PC-3 (cell line): ENCODE measurements at regions not wholly inside any gene's neighbourhood (a gene's known extent, or its start where the extent isn't known, plus 50 kb on each side); places are given as distances from the start of the nearest gene placed in this dataset.

Experiments used
- ATAC-seq: fragments of 200-7000 bp; cut with Tn5 transposase; 2 replicates; pipeline ENCODE4 v1.9.1; 2020; ENCODE audit warnings: mild to moderate bottlenecking, moderate library complexity
- BruUV-seq: library from RNA; stranded (reverse); fragments of 400-500 nt; replicated peaks from 2 replicates; lab custom pipeline; 2021; lab: Mats Ljungman, UMichigan
- CTCF ChIA-PET: fragments of 300-600 bp; sonication (Branson Sonifier 250); formaldehyde crosslinking; loops from one replicate; lab custom pipeline; 2022; ENCODE audit warnings: antibody characterized with exemption; lab: Charles Lee
- POLR2A ChIA-PET: fragments of 300-600 bp; sonication (Branson Sonifier 250); formaldehyde crosslinking; loops from one replicate; lab custom pipeline; 2022; ENCODE audit warnings: antibody characterized with exemption; ENCODE audit not compliant: unreplicated experiment; lab: Charles Lee
- DNase-seq: peaks from one replicate; pipeline ENCODE4 v3.0.0-alpha.2; 2015
- H2AFZ ChIP-seq: fragments of 300-600 bp; sonication (generic); 2 replicates; pipeline ENCODE4 v1.6.0; 2016; ENCODE audit warnings: antibody characterized with exemption, low read length
- H3F3A ChIP-seq: fragments of 300-600 bp; sonication (generic); one replicate; pipeline ENCODE4 v1.6.0; 2017; ENCODE audit warnings: antibody characterized with exemption, low read length, control low read depth, mild to moderate bottlenecking; ENCODE audit not compliant: unreplicated experiment
- H3K27ac ChIP-seq: fragments of 300-600 bp; sonication (generic); 2 replicates; pipeline ENCODE4 v1.5.1; 2016; ENCODE audit warnings: mild to moderate bottlenecking, low read length
- H3K27me3 ChIP-seq: fragments of 300-600 bp; sonication (generic); 2 replicates; pipeline ENCODE4 v1.6.1; 2016; ENCODE audit warnings: low read length, mixed read lengths
- H3K36me3 ChIP-seq: fragments of 300-600 bp; sonication (generic); 2 replicates; pipeline ENCODE4 v1.6.1; 2016; ENCODE audit warnings: low read depth, mixed run types, low read length, mixed read lengths
- H3K4me1 ChIP-seq: fragments of 300-600 bp; sonication (generic); 2 replicates; pipeline ENCODE4 v1.5.1; 2016; ENCODE audit warnings: low read length; ENCODE audit not compliant: insufficient read depth
- H3K4me2 ChIP-seq: fragments of 300-600 bp; sonication (generic); 2 replicates; pipeline ENCODE4 v1.6.0; 2016; ENCODE audit warnings: low read length
- H3K4me3 ChIP-seq: fragments of 300-600 bp; sonication (generic); 2 replicates; pipeline ENCODE4 v1.5.1; 2016; ENCODE audit warnings: mild to moderate bottlenecking, low read length, mixed read lengths
- H3K79me2 ChIP-seq: fragments of 300-600 bp; sonication (generic); 2 replicates; pipeline ENCODE4 v1.6.1; 2017; ENCODE audit warnings: low read length, mixed read lengths
- H3K9ac ChIP-seq: fragments of 300-600 bp; sonication (generic); 2 replicates; pipeline ENCODE4 v1.6.0; 2016; ENCODE audit warnings: mild to moderate bottlenecking, low read length
- H3K9me2 ChIP-seq: fragments of 300-600 bp; sonication (generic); replicated peaks from 2 replicates; pipeline ENCODE4 v1.6.1; 2016; ENCODE audit warnings: mixed run types, low read length, mixed read lengths
- H3K9me3 ChIP-seq: fragments of 300-600 bp; sonication (generic); 2 replicates; pipeline ENCODE4 v1.6.1; 2016; ENCODE audit warnings: low read length, mixed read lengths
- H4K20me1 ChIP-seq: fragments of 300-600 bp; sonication (generic); 2 replicates; pipeline ENCODE4 v1.6.1; 2016; ENCODE audit warnings: low read length, mixed read lengths
- CTCF ChIP-seq: fragments of 300-600 bp; sonication (generic); conservative IDR thresholded peaks from 2 replicates; pipeline ENCODE4 v1.5.1; 2017; ENCODE audit warnings: antibody characterized with exemption, low read depth, mild to moderate bottlenecking, low read length
- EZH2 ChIP-seq: fragments of 300-600 bp; sonication (generic); IDR thresholded peaks from one replicate; pipeline ENCODE4 v1.6.1; 2017; ENCODE audit warnings: antibody characterized with exemption, mild to moderate bottlenecking, low read length; ENCODE audit not compliant: unreplicated experiment
- EZH2phosphoT487 ChIP-seq: fragments of 300-600 bp; sonication (generic); IDR thresholded peaks from 2 replicates; pipeline ENCODE4 v1.6.1; 2018; ENCODE audit warnings: mild to moderate bottlenecking, antibody characterized with exemption, low read length, borderline replicate concordance
- intact Hi-C: fragments of 100-400 bp; cut with micrococcal nuclease; formaldehyde crosslinking; loops from 2 replicates; pipeline ENCODE4 v1.9.0; 2023

- intact Hi-C loops: no loop called here
- Histone ChIP-seq H3K4me3 (no peak overlapping the region), H3K27me3 (no peaks in the 10 kb centered on the region), H3F3A (no peaks in the 10 kb centered on the region), H3K36me3 (no peaks in the 10 kb centered on the region), H4K20me1 (no peaks in the 10 kb centered on the region), H3K9ac (no peak overlapping the region), H3K79me2 (no peaks in the 10 kb centered on the region), H2AFZ (no peak overlapping the region), H3K4me2 (no peak overlapping the region), H3K9me2 (no peaks in the 10 kb centered on the region), H3K27ac (no peak overlapping the region), H3K4me1 (no peaks in the 10 kb centered on the region), H3K9me3 (no peaks in the 10 kb centered on the region)
- ChIA-PET POLR2A (no interaction called here), CTCF (no interaction called here)
- ATAC-seq (no peak), DNase-seq (no peak)
- no TSS peak for BruUV-seq
- TF ChIP-seq EZH2phosphoT487 (no peak), CTCF (no peak), EZH2 (no peak)
These were observed 844.3 kb downstream of the TBC1D32 start for GRCh38 chr6:120489941-120490340.

DNA sequence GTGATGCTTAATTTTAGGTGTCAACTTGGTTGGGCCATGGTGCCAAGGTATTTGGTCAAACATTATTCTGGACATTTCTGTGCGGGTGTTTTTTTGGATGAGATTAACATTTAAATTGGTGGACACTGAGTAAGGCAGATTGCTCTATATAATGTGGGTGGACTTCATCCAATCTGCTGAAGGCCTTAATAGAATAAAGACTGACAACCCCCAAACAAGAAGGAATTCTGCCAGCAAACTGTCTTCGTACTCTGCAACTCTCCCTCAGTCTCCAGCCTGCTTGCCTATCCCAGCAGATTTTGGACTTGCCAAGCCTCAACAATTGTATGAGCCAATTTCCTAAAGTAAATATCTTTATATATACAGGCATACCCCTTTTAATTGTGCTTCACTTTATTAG lies 850.1 kb downstream of the TBC1D32 start:
- H3K36me3 ChIP-seq: no peaks in the 10 kb centered on the region
- ATAC-seq: no peak
- ChIA-PET CTCF (no interaction called here), POLR2A (no interaction called here)
- no peaks in the 10 kb centered on the region for H3K4me1 ChIP-seq
- peaks cover 3% of the 10 kb centered on the region; the same call in 1 of the 2 replicates for H3K9me3 ChIP-seq
- no TSS peak for BruUV-seq
- no peaks in the 10 kb centered on the region for H4K20me1 ChIP-seq
- no peaks in the 10 kb centered on the region for H3K27me3 ChIP-seq
- intact Hi-C loops: no loop called here
- H3K27ac ChIP-seq: no peak overlapping the region
- H3K79me2 ChIP-seq: no peaks in the 10 kb centered on the region
- no peak overlapping the region for H3K9ac ChIP-seq
- TF ChIP-seq EZH2: no peak
- no peak for TF ChIP-seq EZH2phosphoT487
- no peak for TF ChIP-seq CTCF
- H3K9me2 ChIP-seq: no peaks in the 10 kb centered on the region
- H3K4me2 ChIP-seq: no peak overlapping the region
- H3F3A ChIP-seq: no peaks in the 10 kb centered on the region
- no peak overlapping the region for H2AFZ ChIP-seq
- H3K4me3 ChIP-seq: no peak overlapping the region
- no peak for DNase-seq

GRCh38 chr6:120478650-120479049 lies 855.6 kb downstream of the TBC1D32 start:
- no peaks in the 10 kb centered on the region for H3K36me3 ChIP-seq
- no peaks in the 10 kb centered on the region for H3K79me2 ChIP-seq
- H3K9me2 ChIP-seq: no peaks in the 10 kb centered on the region
- H3K4me2 ChIP-seq: no peak overlapping the region
- H3K4me1 ChIP-seq: no peaks in the 10 kb centered on the region
- no peak overlapping the region for H3K4me3 ChIP-seq
- H4K20me1 ChIP-seq: no peaks in the 10 kb centered on the region
- H3K9ac ChIP-seq: no peak overlapping the region
- DNase-seq (no peak), ATAC-seq (no peak)
- POLR2A ChIA-PET: no interaction called here
- no peaks in the 10 kb centered on the region for H3K27me3 ChIP-seq
- intact Hi-C loops: no loop called here
- no peak for TF ChIP-seq CTCF
- no peak for TF ChIP-seq EZH2
- no peak for TF ChIP-seq EZH2phosphoT487
- H3K9me3 ChIP-seq: peaks cover 5% of the 10 kb centered on the region; the same call in 1 of the 2 replicates
- no peaks in the 10 kb centered on the region for H3F3A ChIP-seq
- no TSS peak for BruUV-seq
- no peak overlapping the region for H3K27ac ChIP-seq
- CTCF ChIA-PET: no interaction called here
- no peak overlapping the region for H2AFZ ChIP-seq
